Parathyroid adenoma (tissue), 2 donors: ENCODE measurements at regions not wholly inside any gene's neighbourhood (a gene's known extent, or its start where the extent isn't known, plus 50 kb on each side); places are given as distances from the start of the nearest gene placed in this dataset.
"Not testable (repeated sequence)": the region's sequence is repeated elsewhere in the genome, so short reads cannot be mapped to it uniquely, and the experiment has no call there.

Experiments
- H2AFZ ChIP-seq: fragments of 300-600 bp; sonication (generic); one replicate; pipeline ENCODE4 v1.7.0; 2017; ENCODE audit warnings: antibody characterized with exemption, mild to moderate bottlenecking
- H3K27ac ChIP-seq: fragments of 300-600 bp; sonication (generic); one replicate; pipeline ENCODE4 v1.7.0; 2017
- H3K27me3 ChIP-seq: fragments of 300-600 bp; sonication (generic); one replicate; pipeline ENCODE4 v1.7.0; 2017; ENCODE audit warnings: low read length; ENCODE audit not compliant: control insufficient read depth, insufficient read depth
- H3K36me3 ChIP-seq: fragments of 300-600 bp; sonication (generic); one replicate; pipeline ENCODE4 v1.7.0; 2017; ENCODE audit warnings: low read length; ENCODE audit not compliant: control insufficient read depth, insufficient read depth
- H3K4me1 ChIP-seq: fragments of 300-600 bp; sonication (generic); one replicate; pipeline ENCODE4 v1.7.0; 2017; ENCODE audit warnings: control low read depth
- H3K4me2 ChIP-seq: fragments of 300-600 bp; sonication (generic); one replicate; pipeline ENCODE4 v1.7.0; 2017; ENCODE audit warnings: low read length
- H3K4me3 ChIP-seq: fragments of 300-600 bp; sonication (generic); one replicate; pipeline ENCODE4 v1.7.0; 2017; ENCODE audit warnings: low read depth, low read length
- H3K79me2 ChIP-seq: fragments of 300-600 bp; sonication (generic); one replicate; pipeline ENCODE4 v1.7.0; 2017; ENCODE audit warnings: control low read depth
- H3K9ac ChIP-seq: fragments of 300-600 bp; sonication (generic); one replicate; pipeline ENCODE4 v1.7.0; 2017; ENCODE audit warnings: mild to moderate bottlenecking
- H3K9me3 ChIP-seq: fragments of 300-600 bp; sonication (generic); one replicate; pipeline ENCODE4 v1.7.0; 2017; ENCODE audit warnings: low read length; ENCODE audit not compliant: control insufficient read depth
- TF ChIP-seq, protein P1 (sequence below): fragments of 300-600 bp; sonication (generic); IDR thresholded peaks from one replicate; pipeline ENCODE4 v1.7.0; 2017; ENCODE audit warnings: antibody characterized with exemption, mild to moderate bottlenecking
- donor health status: primary hyperparathyroidism.

DNA sequence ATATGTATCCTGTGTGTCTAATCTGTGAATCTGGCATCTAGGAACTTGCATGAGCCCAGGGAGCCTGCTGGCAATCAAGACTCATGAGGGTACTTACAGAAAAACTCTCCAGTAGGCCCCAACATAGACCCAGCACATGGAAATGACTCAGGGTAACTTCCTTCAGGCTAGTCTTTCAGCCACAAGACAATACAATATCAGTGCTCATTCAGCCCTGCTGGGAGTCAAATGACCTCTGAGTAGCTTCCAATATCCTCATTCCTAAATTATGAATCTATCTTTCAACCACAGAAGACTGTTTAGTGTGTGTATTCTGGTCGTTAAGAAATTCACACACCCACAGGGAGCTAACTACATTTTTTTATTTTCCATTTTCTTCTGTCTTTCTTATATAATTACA, 1273.0 kb downstream of the EFNA5 start:
- Histone ChIP-seq H3K27ac (no peak overlapping the region), H3K9me3 (no peaks in the 10 kb centered on the region)

DNA sequence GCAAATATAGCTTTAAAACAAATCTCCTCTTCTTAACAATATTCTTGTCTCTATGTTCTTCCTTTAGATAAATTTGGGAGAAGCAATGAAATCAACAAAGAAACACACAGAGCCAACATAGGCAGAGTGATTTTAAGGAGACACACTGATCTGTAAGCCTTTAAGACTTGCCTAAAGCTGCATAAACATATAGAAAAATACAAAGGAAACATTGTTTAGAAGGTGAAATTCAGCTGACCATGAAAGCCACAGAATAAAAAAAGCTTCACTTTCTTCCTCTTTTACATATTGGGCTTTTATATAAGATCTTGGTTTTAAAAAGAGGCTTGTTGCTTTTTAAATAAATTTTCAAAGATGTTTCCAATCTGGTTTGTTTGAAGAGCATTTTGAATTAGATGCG, 1277.5 kb downstream of the EFNA5 start:
- Histone ChIP-seq H2AFZ (no peak overlapping the region), H3K27ac (no peak overlapping the region), H3K79me2 (no peaks in the 10 kb centered on the region), H3K27me3 (no peaks in the 10 kb centered on the region), H3K9ac (no peak overlapping the region), H3K4me3 (no peak overlapping the region), H3K4me1 (no peaks in the 10 kb centered on the region), H3K36me3 (no peaks in the 10 kb centered on the region), H3K4me2 (no peak overlapping the region), H3K9me3 (no peaks in the 10 kb centered on the region)
- TF ChIP-seq, protein P1, sequence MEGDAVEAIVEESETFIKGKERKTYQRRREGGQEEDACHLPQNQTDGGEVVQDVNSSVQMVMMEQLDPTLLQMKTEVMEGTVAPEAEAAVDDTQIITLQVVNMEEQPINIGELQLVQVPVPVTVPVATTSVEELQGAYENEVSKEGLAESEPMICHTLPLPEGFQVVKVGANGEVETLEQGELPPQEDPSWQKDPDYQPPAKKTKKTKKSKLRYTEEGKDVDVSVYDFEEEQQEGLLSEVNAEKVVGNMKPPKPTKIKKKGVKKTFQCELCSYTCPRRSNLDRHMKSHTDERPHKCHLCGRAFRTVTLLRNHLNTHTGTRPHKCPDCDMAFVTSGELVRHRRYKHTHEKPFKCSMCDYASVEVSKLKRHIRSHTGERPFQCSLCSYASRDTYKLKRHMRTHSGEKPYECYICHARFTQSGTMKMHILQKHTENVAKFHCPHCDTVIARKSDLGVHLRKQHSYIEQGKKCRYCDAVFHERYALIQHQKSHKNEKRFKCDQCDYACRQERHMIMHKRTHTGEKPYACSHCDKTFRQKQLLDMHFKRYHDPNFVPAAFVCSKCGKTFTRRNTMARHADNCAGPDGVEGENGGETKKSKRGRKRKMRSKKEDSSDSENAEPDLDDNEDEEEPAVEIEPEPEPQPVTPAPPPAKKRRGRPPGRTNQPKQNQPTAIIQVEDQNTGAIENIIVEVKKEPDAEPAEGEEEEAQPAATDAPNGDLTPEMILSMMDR = no peak

More for the DNA sequence above, 1273.0 kb downstream of the EFNA5 start:
- Histone ChIP-seq H3K36me3 (no peaks in the 10 kb centered on the region), H3K4me3 (no peak overlapping the region), H2AFZ (no peak overlapping the region), H3K4me1 (no peaks in the 10 kb centered on the region), H3K4me2 (no peak overlapping the region), H3K27me3 (no peaks in the 10 kb centered on the region), H3K79me2 (no peaks in the 10 kb centered on the region), H3K9ac (no peak overlapping the region)
- TF ChIP-seq, protein P1 = no peak

DNA sequence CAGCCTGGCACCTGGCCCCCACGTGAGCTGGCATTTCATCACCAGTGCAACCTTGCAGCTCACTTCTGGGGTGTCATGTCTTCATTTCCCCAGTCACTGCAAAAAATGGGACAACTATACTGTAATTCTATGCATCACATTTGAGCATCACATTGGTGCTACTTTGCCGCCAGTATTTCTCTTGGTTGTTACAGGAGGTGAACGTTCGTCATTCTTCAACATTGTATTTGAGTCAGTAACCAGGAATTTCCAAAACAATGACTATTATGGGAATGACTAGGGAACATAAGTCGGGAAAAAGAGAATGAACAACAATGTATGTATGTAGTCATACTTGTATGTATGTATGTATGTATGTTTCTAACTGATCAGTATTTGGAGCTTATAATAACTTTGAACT, 1278.0 kb downstream of the EFNA5 start:
- no peaks in the 10 kb centered on the region for H3K36me3 ChIP-seq
- H3K27me3 ChIP-seq = no peaks in the 10 kb centered on the region
- H3K9ac ChIP-seq = no peak overlapping the region
- no peaks in the 10 kb centered on the region for H3K9me3 ChIP-seq
- no peak overlapping the region for H3K4me3 ChIP-seq
- TF ChIP-seq, protein P1 = no peak
- no peak overlapping the region for H3K27ac ChIP-seq
- H3K79me2 ChIP-seq = no peaks in the 10 kb centered on the region
- no peaks in the 10 kb centered on the region for H3K4me1 ChIP-seq
- no peak overlapping the region for H3K4me2 ChIP-seq
- H2AFZ ChIP-seq = no peak overlapping the region

DNA sequence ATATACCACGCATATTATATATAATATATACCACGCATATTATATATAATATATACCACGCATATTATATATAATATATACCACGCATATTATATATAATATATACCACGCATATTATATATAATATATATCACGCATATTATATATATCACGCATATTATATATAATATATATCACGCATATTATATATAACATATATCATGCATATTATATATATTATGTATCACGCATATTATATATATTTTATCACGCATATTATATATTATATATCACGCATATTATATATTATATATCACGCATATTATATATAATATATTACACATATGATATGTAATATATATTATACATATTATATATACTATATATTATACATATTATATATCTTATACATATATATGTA, 1283.0 kb downstream of the EFNA5 start:
- not testable (repeated sequence) for H3K79me2 ChIP-seq, H2AFZ ChIP-seq, H3K27me3 ChIP-seq

DNA sequence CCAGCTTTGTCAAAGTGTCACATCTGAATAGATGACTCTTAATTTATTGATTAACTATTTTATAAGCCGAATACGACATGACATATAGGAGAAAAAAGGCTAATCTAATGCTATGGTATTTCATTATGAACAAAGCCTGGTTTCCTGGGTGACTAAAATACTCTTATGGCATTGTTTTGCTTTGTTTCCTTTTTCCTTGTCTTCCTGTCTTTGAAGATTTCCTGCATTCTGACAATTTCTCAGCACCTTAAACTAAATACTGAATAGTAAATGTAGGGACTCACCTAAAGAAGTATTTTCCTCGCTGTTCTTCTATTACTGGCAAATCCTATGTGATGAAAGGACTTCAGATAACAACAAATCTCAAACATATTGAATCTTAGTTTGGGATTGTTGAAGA, 1284.5 kb downstream of the EFNA5 start:
- no peak overlapping the region for H2AFZ ChIP-seq
- no peak overlapping the region for H3K4me3 ChIP-seq
- H3K4me2 ChIP-seq = no peak overlapping the region
- H3K36me3 ChIP-seq = no peaks in the 10 kb centered on the region
- no peaks in the 10 kb centered on the region for H3K4me1 ChIP-seq
- no peaks in the 10 kb centered on the region for H3K27me3 ChIP-seq
- no peaks in the 10 kb centered on the region for H3K9me3 ChIP-seq
- no peak overlapping the region for H3K9ac ChIP-seq
- H3K27ac ChIP-seq = no peak overlapping the region
- no peaks in the 10 kb centered on the region for H3K79me2 ChIP-seq
- TF ChIP-seq, protein P1 = no peak

More for the DNA sequence above, 1283.0 kb downstream of the EFNA5 start:
- not testable (repeated sequence) for H3K9ac ChIP-seq, H3K4me3 ChIP-seq, H3K36me3 ChIP-seq, H3K4me1 ChIP-seq, H3K4me2 ChIP-seq, H3K27ac ChIP-seq, H3K9me3 ChIP-seq
